Suppressor macrophage treated with lipopolysaccharide for 1 hour (primary cell): ENCODE measurements at regions not wholly inside any gene's neighbourhood (a gene's known extent, or its start where the extent isn't known, plus 50 kb on each side); places are given as distances from the start of the nearest gene placed in this dataset.

Experiments
- DNase-seq, 3 donors: peaks; one replicate each; pipeline ENCODE4 v3.0.0-alpha.2; 2020 to 2022

- no peak for DNase-seq
Observed at GRCh38 chr3:127394031-127394430, 106.2 kb upstream of the PRR20G start.

GRCh38 chr3:127393131-127393820 is 105.4 kb upstream of the PRR20G start:
- no peak for DNase-seq

GRCh38 chr3:127392156-127392490 is 104.3 kb upstream of the PRR20G start:
- DNase-seq = no peak

- no peak for DNase-seq
Observed at GRCh38 chr3:127391436-127392155, 103.8 kb upstream of the PRR20G start.

GRCh38 chr3:127390365-127391025 is 102.6 kb upstream of the PRR20G start:
- DNase-seq = no peak

GRCh38 chr3:127389913-127390312 is 102.1 kb upstream of the PRR20G start:
- no peak for DNase-seq

- DNase-seq = no peak
Observed at GRCh38 chr3:127389420-127389819, 101.6 kb upstream of the PRR20G start.

- DNase-seq = no peak
Observed at GRCh38 chr3:127388427-127388826, 100.6 kb upstream of the PRR20G start.

- no peak for DNase-seq
Observed at GRCh38 chr3:127387556-127388153, 99.8 kb upstream of the PRR20G start.

GRCh38 chr3:127387119-127387518 is 99.3 kb upstream of the PRR20G start:
- no peak for DNase-seq

GRCh38 chr3:127386490-127386889 is 98.6 kb upstream of the PRR20G start:
- DNase-seq = no peak

- no peak for DNase-seq
Observed at GRCh38 chr3:127385540-127385870, 97.7 kb upstream of the PRR20G start.

GRCh38 chr3:127384717-127385539 is 97.1 kb upstream of the PRR20G start:
- DNase-seq = no peak

GRCh38 chr3:127383656-127384179 is 95.9 kb upstream of the PRR20G start:
- DNase-seq = no peak

- no peak for DNase-seq
Observed at GRCh38 chr3:127377801-127378655, 90.2 kb upstream of the PRR20G start.

GRCh38 chr3:127375151-127375930 is 87.5 kb upstream of the PRR20G start:
- DNase-seq = no peak

GRCh38 chr3:127374086-127375010 is 86.5 kb upstream of the PRR20G start:
- peak; percentile 45 to 72 (median 48) for DNase-seq

- no peak for DNase-seq
Observed at GRCh38 chr3:127373441-127374085, 85.7 kb upstream of the PRR20G start.

- no peak for DNase-seq
Observed at GRCh38 chr3:127371846-127372245, 84.0 kb upstream of the PRR20G start.
